Right lobe of liver (tissue), 6 donors: ENCODE measurements at regions not wholly inside any gene's neighbourhood (a gene's known extent, or its start where the extent isn't known, plus 50 kb on each side); places are given as distances from the start of the nearest gene placed in this dataset.

Source experiments
- ATAC-seq, 4 donors: fragments of 200-7000 bp; cut with Tn5 transposase; one replicate each; pipeline ENCODE4 v1.9.1; 2020; ENCODE audit warnings: mild to moderate bottlenecking in 4 of 4, moderate library complexity in 4 of 4
- DNase-seq, 3 donors: peaks; one replicate each; pipeline ENCODE4 v3.0.0-alpha.2; 2020
- H3K27ac ChIP-seq, 3 donors: fragments of 200-600 bp; one replicate each; pipeline ENCODE4 v1.8.0; 2022
- H3K27me3 ChIP-seq, 2 donors: fragments of 200-600 bp; one replicate each; pipeline ENCODE4 v1.8.0; 2022
- H3K36me3 ChIP-seq, 4 donors: fragments of 200-600 bp; sonication (generic) in 1 of 4; one replicate each; pipeline versions ENCODE4 v1.5.1 to v1.8.0; 2017 to 2022; ENCODE audit warnings: control low read depth in 1 of 4
- H3K4me1 ChIP-seq, 4 donors: fragments of 200-600 bp; sonication (generic) in 1 of 4; one replicate each; pipeline versions ENCODE4 v1.5.1 to v1.8.0; 2017 to 2022; ENCODE audit warnings: control low read depth in 1 of 4
- H3K4me3 ChIP-seq, 3 donors: fragments of 200-600 bp; one replicate each; pipeline ENCODE4 v1.8.0; 2022
- H3K9me3 ChIP-seq, 4 donors: fragments of 200-600 bp; sonication (generic) in 1 of 4; one replicate each; pipeline versions ENCODE4 v1.5.1 to v1.8.0; 2017 to 2022; ENCODE audit warnings: control low read depth in 1 of 4
- CTCF ChIP-seq, 4 donors: fragments of 200-600 bp in 3 of 4; fragments of 450-650 bp in 1 of 4; IDR thresholded peaks; one replicate each; pipeline versions ENCODE4 v1.5.1 to v1.8.0; 2016 to 2022; ENCODE audit warnings: antibody characterized with exemption in 4 of 4, mild to moderate bottlenecking in 2 of 4
- POLR2A ChIP-seq: fragments of 450-650 bp; IDR thresholded peaks from one replicate; pipeline ENCODE4 v1.6.1; 2017; ENCODE audit warnings: antibody characterized with exemption, mild to moderate bottlenecking
- WGBS: methylation state at CpG from one replicate; pipeline ENCODE4 v1.1.6; 2018; ENCODE audit warnings: low coverage, low lambda C conversion rate; ENCODE audit not compliant: insufficient coverage; ENCODE audit errors: missing lambda C conversion rate; 5-methylcytosine and 5-hydroxymethylcytosine counted together
- intact Hi-C, 2 donors: fragments of 100-400 bp; cut with DNase I; formaldehyde crosslinking; loops; one replicate each; pipeline versions ENCODE4 v1.11.2 to v1.14.1; 2022
- donor health status: DM: no; HTN: yes; CAD: no.
- donor health status: DM: no; HTN: no; CAD: no.
- donor health status: DM: no; HTN: no; CAD: no.
- donor health status: DM: no; HTN: yes; CAD: no.
- donor health status: DM: no; HTN: yes; CAD: no.

DNA sequence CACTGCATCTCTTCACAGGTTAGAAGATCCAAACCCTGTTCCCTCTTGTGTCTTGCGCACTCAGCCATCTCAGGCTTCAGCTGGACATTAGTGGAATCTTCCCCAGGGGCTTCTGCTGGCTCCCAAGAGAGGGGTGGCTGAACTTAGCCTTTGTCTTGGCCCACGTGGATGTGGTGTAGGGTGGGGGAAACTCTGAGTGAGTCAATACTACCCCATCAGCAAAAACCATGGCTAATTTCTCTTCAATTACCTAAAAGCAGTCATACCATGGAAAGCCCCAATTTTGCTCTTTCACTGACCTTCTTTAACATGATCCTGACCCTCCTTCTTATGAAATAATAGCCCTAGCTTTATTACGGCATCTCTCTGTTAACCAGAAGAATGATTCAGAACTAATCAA is 72.5 kb upstream of the RAB3GAP2 start:
- DNase-seq (no peak), ATAC-seq (no peak)
- Histone ChIP-seq H3K4me3 (no peak overlapping the region), H3K4me1 (no peaks in the 10 kb centered on the region), H3K9me3 (no peaks in the 10 kb centered on the region), H3K36me3 (no peaks in the 10 kb centered on the region), H3K27me3 (no peaks in the 10 kb centered on the region), H3K27ac (no peak overlapping the region)
- intact Hi-C loops: no loop called here
- TF ChIP-seq POLR2A: no peak
- no peak for TF ChIP-seq CTCF (IDR thresholded peaks at IDR 0.05)
- WGBS: 52% methylated on average over 2 of the region's 3 CpGs

GRCh38 chr1:220342853-220343252 is 70.6 kb upstream of the RAB3GAP2 start:
- TF ChIP-seq POLR2A: no peak
- TF ChIP-seq CTCF (IDR thresholded peaks at IDR 0.05): no peak
- Histone ChIP-seq H3K9me3 (no peaks in the 10 kb centered on the region), H3K36me3 (no peaks in the 10 kb centered on the region), H3K27me3 (no peaks in the 10 kb centered on the region), H3K27ac (no peak overlapping the region), H3K4me1 (no peaks in the 10 kb centered on the region), H3K4me3 (no peak overlapping the region)
- DNase-seq (no peak), ATAC-seq (no peak)
- intact Hi-C loops: no loop called here
- WGBS: 77% methylated on average over 4 of the region's 5 CpGs

DNA sequence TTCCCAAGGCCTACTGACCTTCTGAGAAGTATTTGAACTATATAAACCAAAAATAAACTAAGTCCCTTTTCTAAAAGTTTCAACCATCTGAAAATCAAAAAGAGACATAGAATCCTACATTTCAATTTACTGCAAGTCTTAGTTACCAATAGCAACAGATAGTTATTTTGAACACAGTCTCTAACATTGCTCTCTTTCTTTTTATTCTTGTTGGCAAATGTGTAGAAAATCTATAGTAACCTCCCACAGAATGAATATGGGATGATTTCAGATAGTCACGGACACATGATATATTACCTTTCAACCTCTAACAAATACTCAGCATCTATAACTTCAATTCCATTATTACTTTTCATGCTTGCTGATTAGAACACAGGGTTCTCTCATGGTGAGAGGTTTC is 68.9 kb upstream of the RAB3GAP2 start:
- no peak overlapping the region for H3K27ac ChIP-seq
- WGBS: 72% methylated on average over 1 of the region's 1 CpG
- DNase-seq: no peak
- ATAC-seq: no peak
- TF ChIP-seq CTCF (IDR thresholded peaks at IDR 0.05) (no peak), POLR2A (no peak)
- H3K27me3 ChIP-seq: no peaks in the 10 kb centered on the region
- no peaks in the 10 kb centered on the region for H3K36me3 ChIP-seq
- H3K4me1 ChIP-seq: no peaks in the 10 kb centered on the region
- intact Hi-C loops: no loop called here
- no peaks in the 10 kb centered on the region for H3K9me3 ChIP-seq
- H3K4me3 ChIP-seq: no peak overlapping the region

DNA sequence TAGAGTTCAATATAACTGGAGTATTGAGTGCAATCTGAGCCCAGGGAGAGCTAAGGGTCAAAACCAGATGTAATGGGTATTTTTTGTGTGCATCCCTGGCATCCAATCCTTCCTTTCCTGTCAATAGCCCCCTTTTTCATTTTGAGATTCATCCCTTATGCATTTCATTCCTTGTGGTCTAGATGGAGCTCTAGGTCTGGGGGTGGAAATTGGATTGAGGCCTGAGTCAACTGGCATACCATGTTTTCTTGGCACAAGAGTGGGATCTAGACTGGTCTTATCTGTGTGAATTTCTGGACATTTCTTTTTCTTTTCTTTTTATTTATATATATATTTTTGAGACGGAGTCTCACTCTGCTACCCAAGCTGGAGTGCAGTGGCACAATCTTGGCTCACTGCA is 67.3 kb upstream of the RAB3GAP2 start:
- no peaks in the 10 kb centered on the region for H3K36me3 ChIP-seq
- H3K9me3 ChIP-seq: no peaks in the 10 kb centered on the region
- intact Hi-C loops: no loop called here
- no peak overlapping the region for H3K27ac ChIP-seq
- TF ChIP-seq CTCF (IDR thresholded peaks at IDR 0.05) (no peak), POLR2A (no peak)
- ATAC-seq (no peak), DNase-seq (no peak)
- H3K27me3 ChIP-seq: no peaks in the 10 kb centered on the region
- no peak overlapping the region for H3K4me3 ChIP-seq
- H3K4me1 ChIP-seq: no peaks in the 10 kb centered on the region
- 50% methylated on average over 1 of the region's 1 CpG for WGBS

DNA sequence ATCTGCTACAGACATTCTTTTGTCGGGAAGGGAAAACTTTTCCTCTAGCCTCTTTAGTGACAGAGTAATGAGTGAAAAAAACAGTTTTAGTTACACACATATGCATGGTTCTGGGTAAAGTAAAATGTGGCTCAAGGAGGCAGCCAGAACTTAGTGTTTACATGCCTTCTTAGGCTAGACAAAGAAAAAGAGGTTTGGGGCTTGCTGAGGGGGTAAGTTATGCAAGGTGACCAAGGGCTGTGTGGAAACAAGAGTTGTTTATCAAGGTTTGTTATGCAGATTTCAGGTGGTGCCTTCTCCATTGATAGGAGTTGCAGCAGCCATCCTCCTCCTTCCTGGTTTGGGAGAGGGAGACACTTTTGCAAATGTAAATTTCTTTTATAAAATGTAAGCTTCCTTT is 66.5 kb upstream of the RAB3GAP2 start:
- ATAC-seq (no peak), DNase-seq (no peak)
- H3K4me3 ChIP-seq: no peak overlapping the region
- H3K4me1 ChIP-seq: no peaks in the 10 kb centered on the region
- TF ChIP-seq CTCF (IDR thresholded peaks at IDR 0.05): no peak
- TF ChIP-seq POLR2A: no peak
- no peaks in the 10 kb centered on the region for H3K27me3 ChIP-seq
- no peaks in the 10 kb centered on the region for H3K36me3 ChIP-seq
- intact Hi-C loops: no loop called here
- H3K9me3 ChIP-seq: no peaks in the 10 kb centered on the region
- no peak overlapping the region for H3K27ac ChIP-seq
- WGBS: 82% methylated on average over 1 of the region's 1 CpG
